Kasumi-1 (cell line): ENCODE measurements at regions not wholly inside any gene's neighbourhood (a gene's known extent, or its start where the extent isn't known, plus 50 kb on each side); places are given as distances from the start of the nearest gene placed in this dataset.

ENCODE experiments used
- DNase-seq, 2 experiments: peaks; one replicate each; lab custom pipeline; 2025; lab: John Stamatoyannopoulos, UW

- DNase-seq, result no peak
Measured at GRCh38 chr13:40390401-40390916, 276.0 kb downstream of the FOXO1 start.

GRCh38 chr13:40391788-40392187 is 274.7 kb downstream of the FOXO1 start:
- DNase-seq, result no peak

GRCh38 chr13:40394304-40394985 is 272.0 kb downstream of the FOXO1 start:
- DNase-seq, result no peak

- DNase-seq, result no peak
Measured at GRCh38 chr13:40398065-40398464, 268.4 kb downstream of the FOXO1 start.

GRCh38 chr13:40399756-40400155 is 266.7 kb downstream of the FOXO1 start:
- DNase-seq, result no peak

- DNase-seq, result peak; percentile 84 to 89
Measured at GRCh38 chr13:40401911-40402776, 264.3 kb downstream of the FOXO1 start.

- no peak for DNase-seq
Measured at GRCh38 chr13:40402931-40403431, 263.5 kb downstream of the FOXO1 start.

- no peak for DNase-seq
Measured at GRCh38 chr13:40403509-40404241, 262.8 kb downstream of the FOXO1 start.

GRCh38 chr13:40404407-40404806 is 262.0 kb downstream of the FOXO1 start:
- DNase-seq, result no peak

GRCh38 chr13:40404967-40405716 is 261.3 kb downstream of the FOXO1 start:
- DNase-seq, result no peak

- no peak for DNase-seq
Measured at GRCh38 chr13:40406405-40407120, 259.9 kb downstream of the FOXO1 start.

- DNase-seq, result no peak
Measured at GRCh38 chr13:40407567-40407966, 258.9 kb downstream of the FOXO1 start.

- DNase-seq, result no peak
Measured at GRCh38 chr13:40408602-40409001, 257.8 kb downstream of the FOXO1 start.

- DNase-seq, result no peak
Measured at GRCh38 chr13:40409278-40409677, 257.2 kb downstream of the FOXO1 start.

- no peak for DNase-seq
Measured at GRCh38 chr13:40410315-40410714, 256.1 kb downstream of the FOXO1 start.

- DNase-seq, result no peak
Measured at GRCh38 chr13:40420160-40420740, 246.2 kb downstream of the FOXO1 start.

GRCh38 chr13:40422588-40423235 is 243.7 kb downstream of the FOXO1 start:
- no peak for DNase-seq

- no peak for DNase-seq
Measured at GRCh38 chr13:40428354-40428753, 238.1 kb downstream of the FOXO1 start.

- DNase-seq, result no peak
Measured at GRCh38 chr13:40429706-40430545, 236.5 kb downstream of the FOXO1 start.
